GM23248 (cell line): ENCODE measurements at regions not wholly inside any gene's neighbourhood (a gene's known extent, or its start where the extent isn't known, plus 50 kb on each side); places are given as distances from the start of the nearest gene placed in this dataset.

ENCODE experiments used
- DNase-seq: peaks from one replicate; pipeline ENCODE4 v3.0.0-alpha.2; 2015
- H2AFZ ChIP-seq: fragments of 200-600 bp; sonication (generic); 2 replicates; pipeline ENCODE4 v1.6.1; 2016; ENCODE audit warnings: antibody characterized with exemption
- H3F3A ChIP-seq: fragments of 200-600 bp; sonication (generic); 2 replicates; pipeline ENCODE4 v1.6.1; 2016; ENCODE audit warnings: mild to moderate bottlenecking, antibody characterized with exemption, mixed run types; ENCODE audit not compliant: insufficient read depth
- H3K27ac ChIP-seq: fragments of 200-600 bp; sonication (generic); 2 replicates; pipeline ENCODE4 v1.5.1; 2016; ENCODE audit warnings: mild to moderate bottlenecking
- H3K27me3 ChIP-seq: fragments of 200-600 bp; sonication (generic); replicated peaks from 2 replicates; pipeline ENCODE4 v1.6.1; 2016; ENCODE audit warnings: mild to moderate bottlenecking; ENCODE audit not compliant: insufficient read depth
- H3K36me3 ChIP-seq: fragments of 200-600 bp; sonication (generic); 2 replicates; pipeline ENCODE4 v1.6.1; 2016; ENCODE audit warnings: low read depth, mild to moderate bottlenecking
- H3K4me1 ChIP-seq: fragments of 200-600 bp; sonication (generic); 2 replicates; pipeline ENCODE4 v1.6.1; 2016; ENCODE audit warnings: mild to moderate bottlenecking; ENCODE audit not compliant: insufficient read depth
- H3K4me2 ChIP-seq: fragments of 200-600 bp; sonication (generic); one replicate; pipeline ENCODE4 v1.6.1; 2016; ENCODE audit warnings: mild to moderate bottlenecking; ENCODE audit not compliant: unreplicated experiment
- H3K4me3 ChIP-seq: fragments of 200-600 bp; sonication (generic); 2 replicates; pipeline ENCODE4 v1.5.1; 2016; ENCODE audit warnings: mild to moderate bottlenecking
- H3K79me2 ChIP-seq: fragments of 200-600 bp; sonication (generic); 2 replicates; pipeline ENCODE4 v1.6.1; 2016; ENCODE audit warnings: mild to moderate bottlenecking; ENCODE audit not compliant: insufficient read depth
- H3K9ac ChIP-seq: fragments of 200-600 bp; sonication (generic); 2 replicates; pipeline ENCODE4 v1.6.1; 2016; ENCODE audit warnings: mild to moderate bottlenecking
- H3K9me2 ChIP-seq: fragments of 200-600 bp; sonication (generic); 2 replicates; pipeline ENCODE4 v1.6.1; 2016; ENCODE audit warnings: mixed run types, mild to moderate bottlenecking, moderate library complexity; ENCODE audit not compliant: insufficient read depth
- H3K9me3 ChIP-seq: fragments of 200-600 bp; sonication (generic); one replicate; pipeline ENCODE4 v1.6.1; 2017; ENCODE audit warnings: low read depth
- H4K20me1 ChIP-seq: fragments of 200-600 bp; sonication (generic); 2 replicates; pipeline ENCODE4 v1.6.0; 2016; ENCODE audit not compliant: insufficient read depth
- EZH2 ChIP-seq: fragments of 200-600 bp; sonication (generic); IDR thresholded peaks from 2 replicates; pipeline ENCODE4 v1.6.1; 2018; ENCODE audit warnings: antibody characterized with exemption, mild to moderate bottlenecking; ENCODE audit not compliant: insufficient read depth, poor library complexity, severe bottlenecking
- EZH2phosphoT487 ChIP-seq: fragments of 200-600 bp; sonication (generic); IDR thresholded peaks from 2 replicates; pipeline ENCODE4 v1.6.1; 2018; ENCODE audit warnings: antibody characterized with exemption, moderate library complexity, mild to moderate bottlenecking, low read depth; ENCODE audit not compliant: insufficient read depth
- WGBS, 2 experiments: methylation state at CpG; one replicate each; pipeline ENCODE4 v1.1.6; 2015 to 2017; ENCODE audit warnings: low lambda C conversion rate in 2 of 2, low coverage in 1 of 2; ENCODE audit errors: missing lambda C conversion rate in 2 of 2; 5-methylcytosine and 5-hydroxymethylcytosine counted together
- in situ Hi-C: fragments of 300-500 bp; cut with MboI; formaldehyde crosslinking; loops from 2 replicates; pipeline ENCODE4 v1.15.0; 2020

DNA sequence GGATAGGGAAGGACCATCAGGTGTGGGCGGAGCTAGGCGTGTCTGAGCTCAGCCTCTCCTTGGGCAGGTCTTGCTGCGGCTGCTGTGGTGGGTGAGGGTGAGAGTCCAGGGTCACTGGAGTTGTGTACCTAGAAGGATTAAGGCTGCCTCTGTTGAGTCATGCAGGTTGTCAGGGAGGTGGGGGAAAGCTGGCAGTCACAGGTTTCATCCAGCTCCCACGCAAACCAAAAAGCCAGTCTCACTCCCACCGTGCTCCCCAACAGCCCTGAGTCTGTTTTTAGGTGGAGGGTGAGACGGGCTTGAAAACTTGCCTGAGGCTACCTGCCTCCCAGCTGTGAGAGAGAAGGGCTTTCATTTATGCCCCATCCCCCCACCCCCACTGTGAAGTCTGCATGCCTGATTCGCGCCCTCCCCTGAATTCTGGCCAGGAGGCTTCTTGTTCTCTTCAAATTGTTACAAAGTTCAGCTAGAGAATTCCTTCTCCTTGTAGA lies 161.5 kb downstream of the MYLK4 start:
- H3K9me3 ChIP-seq, result no peaks in the 10 kb centered on the region
- peaks cover 15% of the 10 kb centered on the region for H3K27me3 ChIP-seq
- no peaks in the 10 kb centered on the region for H3K9me2 ChIP-seq
- in situ Hi-C loops, result no loop called here
- H3F3A ChIP-seq, result no peaks in the 10 kb centered on the region
- H4K20me1 ChIP-seq, result no peaks in the 10 kb centered on the region
- no peak overlapping the region for H3K9ac ChIP-seq
- WGBS, 2 experiments, result 59 to 61% methylated on average over 8 of the region's 8 CpGs
- TF ChIP-seq EZH2, result no peak
- no peak for TF ChIP-seq EZH2phosphoT487
- no peak overlapping the region for H3K27ac ChIP-seq
- no peak overlapping the region for H3K4me2 ChIP-seq
- no peak for DNase-seq
- no peaks in the 10 kb centered on the region for H3K4me1 ChIP-seq
- no peak overlapping the region for H3K4me3 ChIP-seq
- no peaks in the 10 kb centered on the region for H3K36me3 ChIP-seq
- no peaks in the 10 kb centered on the region for H3K79me2 ChIP-seq
- no peak overlapping the region for H2AFZ ChIP-seq

DNA sequence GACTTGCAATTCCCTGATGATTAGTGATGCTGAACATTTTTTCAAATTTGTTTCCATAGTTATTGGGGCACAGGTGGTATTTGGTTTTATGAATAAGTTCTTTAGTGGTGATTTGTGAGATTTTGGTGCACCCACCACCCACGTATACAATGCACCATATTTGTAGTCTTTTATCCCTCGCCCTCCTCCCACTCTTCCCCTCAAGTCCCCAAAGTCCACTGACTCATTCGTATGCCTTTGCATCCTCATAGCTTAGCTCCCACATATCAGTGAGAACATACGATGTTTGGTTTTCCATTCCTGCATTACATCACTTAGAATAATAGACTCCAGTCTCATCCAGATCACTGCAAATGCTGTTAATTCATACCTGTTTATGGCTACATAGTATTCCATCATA lies 167.3 kb downstream of the MYLK4 start:
- no peak overlapping the region for H3K9ac ChIP-seq
- H3K4me2 ChIP-seq, result no peak overlapping the region
- WGBS, 2 experiments, result 22 to 28% methylated on average over 4 of the region's 4 CpGs
- H3K4me3 ChIP-seq, result no peak overlapping the region
- H3F3A ChIP-seq, result peaks cover 3% of the 10 kb centered on the region; the same call in 1 of the 2 replicates
- no peaks in the 10 kb centered on the region for H3K79me2 ChIP-seq
- no peak for DNase-seq
- H4K20me1 ChIP-seq, result no peaks in the 10 kb centered on the region
- peaks cover 13% of the 10 kb centered on the region; the same call in 1 of the 2 replicates for H3K4me1 ChIP-seq
- no peaks in the 10 kb centered on the region for H3K9me3 ChIP-seq
- no peak overlapping the region for H2AFZ ChIP-seq
- H3K36me3 ChIP-seq, result no peaks in the 10 kb centered on the region
- H3K27me3 ChIP-seq, result 0 out of 2 replicates have a peak, but pooled peaks cover 4% of the 10 kb centered on the region
- in situ Hi-C loops, result no loop called here
- no peak overlapping the region for H3K27ac ChIP-seq
- H3K9me2 ChIP-seq, result no peaks in the 10 kb centered on the region
- TF ChIP-seq EZH2phosphoT487 (no peak), EZH2 (no peak)

- in situ Hi-C loops, result no loop called here
- WGBS, 2 experiments, result 34 to 40% methylated on average over 6 of the region's 6 CpGs
These were observed 168.5 kb downstream of the MYLK4 start for GRCh38 chr6:2582268-2582667.

GRCh38 chr6:2581611-2582010 lies 169.1 kb downstream of the MYLK4 start:
- H3K27me3 ChIP-seq, result no peaks in the 10 kb centered on the region
- H4K20me1 ChIP-seq, result no peaks in the 10 kb centered on the region
- H3K27ac ChIP-seq, result no peak overlapping the region
- H3K4me1 ChIP-seq, result peaks cover 13% of the 10 kb centered on the region; the same call in 1 of the 2 replicates
- H3K9me2 ChIP-seq, result no peaks in the 10 kb centered on the region
- no peak overlapping the region for H3K9ac ChIP-seq
- H3K9me3 ChIP-seq, result no peaks in the 10 kb centered on the region
- 68 to 72% methylated on average over 2 of the region's 2 CpGs for WGBS, 2 experiments
- H3K4me3 ChIP-seq, result no peak overlapping the region
- no peak overlapping the region for H3K4me2 ChIP-seq
- TF ChIP-seq EZH2phosphoT487 (no peak), EZH2 (no peak)
- peaks cover 3% of the 10 kb centered on the region; the same call in 1 of the 2 replicates for H3F3A ChIP-seq
- H2AFZ ChIP-seq, result no peak overlapping the region
- no peaks in the 10 kb centered on the region for H3K79me2 ChIP-seq
- no peaks in the 10 kb centered on the region for H3K36me3 ChIP-seq
- DNase-seq, result no peak
- in situ Hi-C loops, result no loop called here

More at GRCh38 chr6:2582268-2582667, 168.5 kb downstream of the MYLK4 start:
- no peaks in the 10 kb centered on the region for H3K9me2 ChIP-seq
- H3K4me3 ChIP-seq, result no peak overlapping the region
- H3K79me2 ChIP-seq, result no peaks in the 10 kb centered on the region
- no peak overlapping the region for H3K4me2 ChIP-seq
- H3K27ac ChIP-seq, result no peak overlapping the region
- H4K20me1 ChIP-seq, result no peaks in the 10 kb centered on the region
- H3K9me3 ChIP-seq, result no peaks in the 10 kb centered on the region
- no peak overlapping the region for H2AFZ ChIP-seq
- DNase-seq, result no peak
- H3K9ac ChIP-seq, result no peak overlapping the region
- 0 out of 2 replicates have a peak, but pooled peaks cover under 1% of the 10 kb centered on the region for H3K27me3 ChIP-seq
- H3K36me3 ChIP-seq, result no peaks in the 10 kb centered on the region
- no peak for TF ChIP-seq EZH2phosphoT487
- TF ChIP-seq EZH2, result no peak
- peaks cover 3% of the 10 kb centered on the region; the same call in 1 of the 2 replicates for H3F3A ChIP-seq
- peaks cover 13% of the 10 kb centered on the region; the same call in 1 of the 2 replicates for H3K4me1 ChIP-seq

DNA sequence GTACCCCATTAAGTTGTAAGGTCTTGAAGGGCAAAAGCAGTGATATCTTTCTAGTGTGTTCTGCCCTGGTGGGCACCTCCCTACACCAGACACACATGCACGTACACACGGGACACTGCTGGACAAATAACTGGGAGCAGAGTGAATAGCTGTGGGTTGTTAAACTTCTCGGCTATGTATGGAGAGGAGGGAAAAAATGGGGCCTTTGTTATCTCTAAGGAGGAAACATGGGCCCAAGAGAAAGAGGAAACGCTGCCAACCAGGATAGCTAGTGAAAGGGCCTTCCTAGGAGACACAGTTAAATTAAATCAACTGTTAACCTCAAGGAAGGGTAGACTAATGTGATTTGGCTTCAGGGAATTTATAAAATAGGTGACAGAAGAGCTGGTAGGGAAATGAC lies 169.7 kb downstream of the MYLK4 start:
- H2AFZ ChIP-seq, result no peak overlapping the region
- no peaks in the 10 kb centered on the region for H4K20me1 ChIP-seq
- no peak overlapping the region for H3K9ac ChIP-seq
- no peak overlapping the region for H3K4me2 ChIP-seq
- DNase-seq, result no peak
- TF ChIP-seq EZH2 (no peak), EZH2phosphoT487 (no peak)
- no peaks in the 10 kb centered on the region for H3K36me3 ChIP-seq
- H3K9me3 ChIP-seq, result no peaks in the 10 kb centered on the region
- no peaks in the 10 kb centered on the region for H3K79me2 ChIP-seq
- in situ Hi-C loops, result no loop called here
- H3K27ac ChIP-seq, result no peak overlapping the region
- H3K4me3 ChIP-seq, result no peak overlapping the region
- 15 to 19% methylated on average over 4 of the region's 4 CpGs for WGBS, 2 experiments
- H3F3A ChIP-seq, result peaks cover 3% of the 10 kb centered on the region; the same call in 1 of the 2 replicates
- H3K4me1 ChIP-seq, result peaks cover 13% of the 10 kb centered on the region; the same call in 1 of the 2 replicates
- no peaks in the 10 kb centered on the region for H3K9me2 ChIP-seq
- no peaks in the 10 kb centered on the region for H3K27me3 ChIP-seq
